WTC11 (cell line): ENCODE measurements at regions not wholly inside any gene's neighbourhood (a gene's known extent, or its start where the extent isn't known, plus 50 kb on each side); places are given as distances from the start of the nearest gene placed in this dataset.

Source experiments
- ATAC-seq: fragments of 200-7000 bp; cut with Tn5 transposase; 2 replicates; pipeline ENCODE4 v1.10.0; 2021; ENCODE audit warnings: mild to moderate bottlenecking, moderate library complexity
- CTCF ChIA-PET: fragments of 300-600 bp; sonication (Branson Sonifier 250); formaldehyde crosslinking; loops from one replicate; lab custom pipeline; 2021; ENCODE audit warnings: antibody characterized with exemption; lab: Charles Lee
- POLR2A ChIA-PET: fragments of 350-600 bp; sonication (Branson Sonifier 250); formaldehyde crosslinking; loops from one replicate; lab custom pipeline; 2021; ENCODE audit warnings: antibody characterized with exemption; lab: Charles Lee
- DNase-seq: peaks from one replicate; pipeline ENCODE4 v3.0.0; 2021; ENCODE audit warnings: low spot score
- H3K27ac Mint-ChIP-seq: 2 replicates; pipeline ENCODE4 v1.8.0; 2021; ENCODE audit warnings: mixed read lengths
- H3K27me3 Mint-ChIP-seq: 2 replicates; pipeline ENCODE4 v1.8.0; 2021; ENCODE audit warnings: low read depth, mild to moderate bottlenecking, moderate library complexity, mixed read lengths
- H3K36me3 Mint-ChIP-seq: 2 replicates; pipeline ENCODE4 v1.8.0; 2021; ENCODE audit warnings: mixed read lengths
- H3K4me1 Mint-ChIP-seq: 2 replicates; pipeline ENCODE4 v1.8.0; 2022; ENCODE audit warnings: mixed read lengths
- H3K4me3 Mint-ChIP-seq: 2 replicates; pipeline ENCODE4 v1.8.0; 2021; ENCODE audit warnings: mild to moderate bottlenecking, moderate library complexity, mixed read lengths
- H3K9me3 Mint-ChIP-seq: 2 replicates; pipeline ENCODE4 v1.8.0; 2021; ENCODE audit warnings: mixed read lengths
- ARID4B ChIP-seq: sonication (generic); formaldehyde crosslinking; IDR thresholded peaks from 2 replicates; pipeline ENCODE4 v1.8.0; 2023; ENCODE audit warnings: missing genetic modification reagents, mild to moderate bottlenecking, borderline replicate concordance
- CREB1 ChIP-seq: sonication (generic); formaldehyde crosslinking; IDR thresholded peaks from 2 replicates; pipeline ENCODE4 v1.8.0; 2023; ENCODE audit warnings: mild to moderate bottlenecking, missing genetic modification reagents
- E2F5 ChIP-seq: sonication (generic); formaldehyde crosslinking; IDR thresholded peaks from 2 replicates; pipeline ENCODE4 v1.8.1; 2022; ENCODE audit warnings: mild to moderate bottlenecking, moderate library complexity, missing genetic modification reagents
- ETV6 ChIP-seq: sonication (generic); formaldehyde crosslinking; IDR thresholded peaks from 2 replicates; pipeline ENCODE4 v1.8.1; 2022; ENCODE audit warnings: mild to moderate bottlenecking, missing genetic modification reagents
- FOXK1 ChIP-seq: sonication (generic); formaldehyde crosslinking; IDR thresholded peaks from 2 replicates; pipeline ENCODE4 v1.8.0; 2022; ENCODE audit warnings: mild to moderate bottlenecking, moderate library complexity, missing genetic modification reagents
- FOXP1 ChIP-seq: sonication (generic); formaldehyde crosslinking; IDR thresholded peaks from 2 replicates; pipeline ENCODE4 v1.8.0; 2022; ENCODE audit warnings: missing genetic modification reagents, mild to moderate bottlenecking, moderate library complexity, borderline replicate concordance
- HMGA2 ChIP-seq: fragments of 250-450 bp; sonication (Bioruptor Pico); IDR thresholded peaks from 2 replicates; pipeline ENCODE4 v1.4.0; 2021; ENCODE audit warnings: mild to moderate bottlenecking, moderate library complexity
- IRF1 ChIP-seq: sonication (generic); formaldehyde crosslinking; IDR thresholded peaks from 2 replicates; pipeline ENCODE4 v1.8.0; 2023; ENCODE audit warnings: missing genetic modification reagents
- IRF2 ChIP-seq: sonication (generic); formaldehyde crosslinking; IDR thresholded peaks from 2 replicates; pipeline ENCODE4 v1.8.0; 2022; ENCODE audit warnings: low read depth, missing genetic modification reagents, borderline replicate concordance
- MLX ChIP-seq: sonication (generic); formaldehyde crosslinking; IDR thresholded peaks from 2 replicates; pipeline ENCODE4 v1.8.1; 2023; ENCODE audit warnings: mild to moderate bottlenecking, missing genetic modification reagents, moderate library complexity
- NFE2L1 ChIP-seq: sonication (generic); formaldehyde crosslinking; IDR thresholded peaks from 2 replicates; pipeline ENCODE4 v1.8.1; 2023; ENCODE audit warnings: missing genetic modification reagents
- NR3C1 ChIP-seq: sonication (generic); formaldehyde crosslinking; conservative IDR thresholded peaks from 2 replicates; pipeline ENCODE4 v1.8.1; 2023; ENCODE audit warnings: low read depth, mild to moderate bottlenecking, missing genetic modification reagents
- STAT6 ChIP-seq: sonication (generic); formaldehyde crosslinking; conservative IDR thresholded peaks from 2 replicates; pipeline ENCODE4 v1.8.1; 2023; ENCODE audit warnings: mild to moderate bottlenecking, low read depth, missing genetic modification reagents, moderate library complexity
- ZBTB43 ChIP-seq: sonication (generic); formaldehyde crosslinking; IDR thresholded peaks from 2 replicates; pipeline ENCODE4 v1.8.1; 2023; ENCODE audit warnings: mild to moderate bottlenecking, missing genetic modification reagents
- ZNF219 ChIP-seq: sonication (generic); formaldehyde crosslinking; IDR thresholded peaks from 2 replicates; pipeline ENCODE4 v1.8.0; 2023; ENCODE audit warnings: missing genetic modification reagents, mild to moderate bottlenecking, borderline replicate concordance
- ZNF423 ChIP-seq: fragments of 250-450 bp; sonication (Bioruptor Pico); IDR thresholded peaks from 2 replicates; pipeline ENCODE4 v2.1.2; 2022; ENCODE audit warnings: mild to moderate bottlenecking, moderate library complexity
- ZNF532 ChIP-seq: fragments of 250-450 bp; sonication (Bioruptor Pico); IDR thresholded peaks from 2 replicates; pipeline ENCODE4 v1.9.0; 2021; ENCODE audit warnings: mild to moderate bottlenecking, borderline replicate concordance

- DNase-seq (no peak), ATAC-seq (no peak)
- TF ChIP-seq IRF2 (CRISPR knock-in tag) (no peak), MLX (CRISPR knock-in tag) (no peak), E2F5 (CRISPR knock-in tag) (no peak), NR3C1 (CRISPR knock-in tag) (no peak)
- no peaks in the 10 kb centered on the region for H3K4me1 Mint-ChIP-seq
- no peak overlapping the region for H3K27ac Mint-ChIP-seq
- H3K4me3 Mint-ChIP-seq: no peak overlapping the region
- CTCF ChIA-PET: no interaction called here
- peaks cover 21% of the 10 kb centered on the region for H3K9me3 Mint-ChIP-seq
- H3K36me3 Mint-ChIP-seq: no peaks in the 10 kb centered on the region
- H3K27me3 Mint-ChIP-seq: no peaks in the 10 kb centered on the region
- POLR2A ChIA-PET: no interaction called here
Measured at GRCh38 chr2:149677416-149677815, 89.8 kb upstream of the MMADHC start.

GRCh38 chr2:149670086-149670485 is 82.5 kb upstream of the MMADHC start:
- H3K27me3 Mint-ChIP-seq: no peaks in the 10 kb centered on the region
- no peak overlapping the region for H3K27ac Mint-ChIP-seq
- peaks cover 10% of the 10 kb centered on the region for H3K9me3 Mint-ChIP-seq
- no peak for TF ChIP-seq ZNF423 (CRISPR knock-in tag)
- no peak for TF ChIP-seq NFE2L1 (CRISPR knock-in tag)
- TF ChIP-seq ZNF532 (CRISPR knock-in tag): no peak
- no peak for TF ChIP-seq ETV6 (CRISPR knock-in tag)
- TF ChIP-seq CREB1 (CRISPR knock-in tag): no peak
- TF ChIP-seq ZBTB43 (CRISPR knock-in tag): no peak
- no peak for TF ChIP-seq HMGA2 (CRISPR knock-in tag)
- no peak for TF ChIP-seq ZNF219 (CRISPR knock-in tag)
- TF ChIP-seq FOXK1: no peak
- no peak for TF ChIP-seq NR3C1 (CRISPR knock-in tag)
- TF ChIP-seq ARID4B (CRISPR knock-in tag): no peak
- no peak for TF ChIP-seq FOXP1
- no peak for TF ChIP-seq MLX (CRISPR knock-in tag)
- no peak for TF ChIP-seq IRF1
- TF ChIP-seq STAT6 (CRISPR knock-in tag): no peak

More at GRCh38 chr2:149670086-149670485, 82.5 kb upstream of the MMADHC start:
- POLR2A ChIA-PET: no interaction called here
- Mint-ChIP-seq H3K4me1 (peaks cover 12% of the 10 kb centered on the region), H3K4me3 (no peak overlapping the region), H3K36me3 (no peaks in the 10 kb centered on the region)
- DNase-seq (no peak), ATAC-seq (no peak)
- CTCF ChIA-PET: no interaction called here
